Parathyroid adenoma (tissue), 2 donors: ENCODE measurements at regions not wholly inside any gene's neighbourhood (a gene's known extent, or its start where the extent isn't known, plus 50 kb on each side); places are given as distances from the start of the nearest gene placed in this dataset.

ENCODE experiments used
- H2AFZ ChIP-seq: fragments of 300-600 bp; sonication (generic); one replicate; pipeline ENCODE4 v1.7.0; 2017; ENCODE audit warnings: antibody characterized with exemption, mild to moderate bottlenecking
- H3K27ac ChIP-seq: fragments of 300-600 bp; sonication (generic); one replicate; pipeline ENCODE4 v1.7.0; 2017
- H3K27me3 ChIP-seq: fragments of 300-600 bp; sonication (generic); one replicate; pipeline ENCODE4 v1.7.0; 2017; ENCODE audit warnings: low read length; ENCODE audit not compliant: control insufficient read depth, insufficient read depth
- H3K36me3 ChIP-seq: fragments of 300-600 bp; sonication (generic); one replicate; pipeline ENCODE4 v1.7.0; 2017; ENCODE audit warnings: low read length; ENCODE audit not compliant: control insufficient read depth, insufficient read depth
- H3K4me1 ChIP-seq: fragments of 300-600 bp; sonication (generic); one replicate; pipeline ENCODE4 v1.7.0; 2017; ENCODE audit warnings: control low read depth
- H3K4me2 ChIP-seq: fragments of 300-600 bp; sonication (generic); one replicate; pipeline ENCODE4 v1.7.0; 2017; ENCODE audit warnings: low read length
- H3K4me3 ChIP-seq: fragments of 300-600 bp; sonication (generic); one replicate; pipeline ENCODE4 v1.7.0; 2017; ENCODE audit warnings: low read depth, low read length
- H3K79me2 ChIP-seq: fragments of 300-600 bp; sonication (generic); one replicate; pipeline ENCODE4 v1.7.0; 2017; ENCODE audit warnings: control low read depth
- H3K9ac ChIP-seq: fragments of 300-600 bp; sonication (generic); one replicate; pipeline ENCODE4 v1.7.0; 2017; ENCODE audit warnings: mild to moderate bottlenecking
- H3K9me3 ChIP-seq: fragments of 300-600 bp; sonication (generic); one replicate; pipeline ENCODE4 v1.7.0; 2017; ENCODE audit warnings: low read length; ENCODE audit not compliant: control insufficient read depth
- CTCF ChIP-seq: fragments of 300-600 bp; sonication (generic); IDR thresholded peaks from one replicate; pipeline ENCODE4 v1.7.0; 2017; ENCODE audit warnings: antibody characterized with exemption, mild to moderate bottlenecking
- donor health status: primary hyperparathyroidism.

- Histone ChIP-seq H2AFZ (no peak overlapping the region), H3K9me3 (no peaks in the 10 kb centered on the region), H3K4me2 (no peak overlapping the region), H3K9ac (no peak overlapping the region), H3K36me3 (no peaks in the 10 kb centered on the region), H3K4me1 (no peaks in the 10 kb centered on the region), H3K27ac (no peak overlapping the region), H3K79me2 (no peaks in the 10 kb centered on the region), H3K4me3 (no peak overlapping the region), H3K27me3 (no peaks in the 10 kb centered on the region)
- TF ChIP-seq CTCF, result no peak
Measured at GRCh38 chr1:199291022-199291740, 652.3 kb downstream of the PTPRC start.

GRCh38 chr1:199292896-199293295 lies 654.1 kb downstream of the PTPRC start:
- H3K27ac ChIP-seq, result no peak overlapping the region
- no peaks in the 10 kb centered on the region for H3K79me2 ChIP-seq
- H3K4me1 ChIP-seq, result no peaks in the 10 kb centered on the region
- no peak for TF ChIP-seq CTCF
- no peak overlapping the region for H3K4me2 ChIP-seq
- H3K9ac ChIP-seq, result no peak overlapping the region
- H3K36me3 ChIP-seq, result no peaks in the 10 kb centered on the region
- H3K9me3 ChIP-seq, result no peaks in the 10 kb centered on the region
- no peak overlapping the region for H2AFZ ChIP-seq
- no peaks in the 10 kb centered on the region for H3K27me3 ChIP-seq
- no peak overlapping the region for H3K4me3 ChIP-seq

- TF ChIP-seq CTCF, result no peak
- no peak overlapping the region for H2AFZ ChIP-seq
- H3K36me3 ChIP-seq, result no peaks in the 10 kb centered on the region
- no peaks in the 10 kb centered on the region for H3K9me3 ChIP-seq
- H3K27ac ChIP-seq, result no peak overlapping the region
- no peak overlapping the region for H3K9ac ChIP-seq
- H3K4me3 ChIP-seq, result no peak overlapping the region
- no peak overlapping the region for H3K4me2 ChIP-seq
- no peaks in the 10 kb centered on the region for H3K27me3 ChIP-seq
- H3K4me1 ChIP-seq, result no peaks in the 10 kb centered on the region
- H3K79me2 ChIP-seq, result no peaks in the 10 kb centered on the region
Measured at GRCh38 chr1:199295107-199295506, 656.3 kb downstream of the PTPRC start.

- TF ChIP-seq CTCF, result no peak
- H3K27me3 ChIP-seq, result no peaks in the 10 kb centered on the region
- no peak overlapping the region for H3K4me3 ChIP-seq
- H3K9ac ChIP-seq, result no peak overlapping the region
- no peaks in the 10 kb centered on the region for H3K79me2 ChIP-seq
- H3K9me3 ChIP-seq, result no peaks in the 10 kb centered on the region
- H3K4me1 ChIP-seq, result no peaks in the 10 kb centered on the region
- no peak overlapping the region for H2AFZ ChIP-seq
- H3K36me3 ChIP-seq, result no peaks in the 10 kb centered on the region
- H3K4me2 ChIP-seq, result no peak overlapping the region
- H3K27ac ChIP-seq, result no peak overlapping the region
Measured at GRCh38 chr1:199297174-199297573, 658.3 kb downstream of the PTPRC start.

GRCh38 chr1:199297887-199298286 lies 659.0 kb downstream of the PTPRC start:
- Histone ChIP-seq H3K4me2 (no peak overlapping the region), H3K36me3 (no peaks in the 10 kb centered on the region), H3K79me2 (no peaks in the 10 kb centered on the region), H3K4me3 (no peak overlapping the region), H3K4me1 (no peaks in the 10 kb centered on the region), H3K9ac (no peak overlapping the region), H3K27me3 (no peaks in the 10 kb centered on the region), H3K27ac (no peak overlapping the region), H3K9me3 (no peaks in the 10 kb centered on the region), H2AFZ (no peak overlapping the region)
- TF ChIP-seq CTCF, result no peak
